Right lobe of liver (tissue), 4 donors: ENCODE measurements at regions not wholly inside any gene's neighbourhood (a gene's known extent, or its start where the extent isn't known, plus 50 kb on each side); places are given as distances from the start of the nearest gene placed in this dataset.

ENCODE experiments used
- CTCF ChIP-seq, 4 donors: fragments of 200-600 bp in 3 of 4; fragments of 450-650 bp in 1 of 4; IDR thresholded peaks; one replicate each; pipeline versions ENCODE4 v1.5.1 to v1.8.0; 2016 to 2022; ENCODE audit warnings: antibody characterized with exemption in 4 of 4, mild to moderate bottlenecking in 2 of 4
- POLR2A ChIP-seq: fragments of 450-650 bp; IDR thresholded peaks from one replicate; pipeline ENCODE4 v1.6.1; 2017; ENCODE audit warnings: antibody characterized with exemption, mild to moderate bottlenecking
- donor health status: DM: no; HTN: no; CAD: no.
- donor health status: DM: no; HTN: no; CAD: no.
- donor health status: DM: no; HTN: yes; CAD: no.

- TF ChIP-seq CTCF (IDR thresholded peaks at IDR 0.05) (no peak), POLR2A (no peak)
Measured at GRCh38 chr13:62040078-62040477, 624.4 kb upstream of the PCDH20 start.
